HCT116 (cell line): ENCODE measurements at regions not wholly inside any gene's neighbourhood (a gene's known extent, or its start where the extent isn't known, plus 50 kb on each side); places are given as distances from the start of the nearest gene placed in this dataset.

Experiments
- ATAC-seq: fragments of 200-7000 bp; cut with Tn5 transposase; 2 replicates; pipeline ENCODE4 v1.9.1; 2020; ENCODE audit warnings: mild to moderate bottlenecking, moderate library complexity
- BruUV-seq: library from RNA; stranded (reverse); fragments of 400-500 nt; replicated peaks from 2 replicates; lab custom pipeline; 2021; lab: Mats Ljungman, UMichigan
- CTCF ChIA-PET: fragments of 300-600 bp; sonication (Branson Sonifier 250); formaldehyde crosslinking; loops from one replicate; lab custom pipeline; 2021; ENCODE audit warnings: antibody characterized with exemption; lab: Charles Lee
- POLR2A ChIA-PET: fragments of 300-600, 350-600 bp; sonication (Branson Sonifier 250); formaldehyde crosslinking; loops from one replicate; lab custom pipeline; 2021; ENCODE audit warnings: antibody characterized with exemption; lab: Charles Lee
- RAD21 ChIA-PET, 2 experiments: fragments of 300-600 bp; sonication (Branson Sonifier 250); formaldehyde crosslinking; loops; one replicate each; lab custom pipeline; 2023; ENCODE audit warnings: low total read pairs in 2 of 2; ENCODE audit not compliant: uncharacterized antibody in 2 of 2, unreplicated experiment in 2 of 2, low non-redundant PET in 1 of 2; lab: Charles Lee
- DNase-seq: peaks from one replicate; pipeline ENCODE4 v3.0.0-alpha.2; 2010; ENCODE audit warnings: low read depth, low spot score
- H2AFZ ChIP-seq: fragments of 200-600 bp; shearing (Covaris generic), sonication (generic); 2 replicates; pipeline ENCODE4 v1.6.1; 2017; ENCODE audit warnings: low read depth, mixed run types, mixed read lengths, antibody characterized with exemption, low read length; ENCODE audit not compliant: poor library complexity, severe bottlenecking
- H3K27ac ChIP-seq: 2 replicates; pipeline ENCODE4 v1.5.1; 2012; ENCODE audit warnings: low read depth, low read length
- H3K27me3 ChIP-seq: fragments of 200-600 bp; sonication (generic); 2 replicates; pipeline ENCODE4 v1.6.1; 2016; ENCODE audit warnings: mixed run types, low read length, mixed read lengths; ENCODE audit not compliant: insufficient read depth
- H3K36me3 ChIP-seq, 2 experiments: fragments of 200-500 bp in 1 of 2; fragments of 200-600 bp in 1 of 2; sonication (Bioruptor generic) in 1 of 2; sonication (generic) in 1 of 2; 2 replicates each; pipeline versions ENCODE4 v1.5.1 to v1.6.1; 2014 to 2016; ENCODE audit warnings: low read length in 2 of 2, inconsistent platforms in 1 of 2, mixed read lengths in 1 of 2, mixed run types in 1 of 2; ENCODE audit not compliant: insufficient read depth in 2 of 2, control insufficient read depth in 1 of 2
- H3K4me1 ChIP-seq, 2 experiments: fragments of 200-600 bp in 1 of 2; sonication (generic) in 1 of 2; 2 replicates each; pipeline versions ENCODE4 v1.5.1 to v1.6.1; 2012 to 2017; ENCODE audit warnings: low read length in 2 of 2, inconsistent platforms in 1 of 2, mild to moderate bottlenecking in 1 of 2, mixed read lengths in 1 of 2, mixed run types in 1 of 2, moderate library complexity in 1 of 2; ENCODE audit not compliant: insufficient read depth in 2 of 2, control insufficient read depth in 1 of 2
- H3K4me2 ChIP-seq: fragments of 200-600 bp; sonication (generic); 2 replicates; pipeline ENCODE4 v1.6.1; 2017; ENCODE audit warnings: mixed run types, low read length, mixed read lengths
- H3K4me3 ChIP-seq, 2 experiments: fragments of 200-600 bp in 1 of 2; sonication (generic) in 1 of 2; replicated peaks in 1 of 2; 2 replicates each; pipeline ENCODE4 v1.5.1; 2011 to 2016; ENCODE audit warnings: low read length in 2 of 2, control low read depth in 1 of 2, low read depth in 1 of 2, mild to moderate bottlenecking in 1 of 2, mixed read lengths in 1 of 2, mixed run types in 1 of 2
- H3K79me2 ChIP-seq: fragments of 200-600 bp; sonication (generic); 2 replicates; pipeline ENCODE4 v1.6.1; 2017; ENCODE audit warnings: mild to moderate bottlenecking, mixed run types, low read length, moderate library complexity, mixed read lengths; ENCODE audit not compliant: insufficient read depth
- H3K9ac ChIP-seq: fragments of 200-600 bp; sonication (generic); 2 replicates; pipeline ENCODE4 v1.6.1; 2016; ENCODE audit warnings: low read length, mixed read lengths
- H3K9me2 ChIP-seq: fragments of 200-600 bp; sonication (generic), shearing (Covaris generic); 2 replicates; pipeline ENCODE4 v1.6.1; 2017; ENCODE audit warnings: mixed run types, mild to moderate bottlenecking, moderate library complexity; ENCODE audit not compliant: insufficient read depth
- H3K9me3 ChIP-seq, 2 experiments: fragments of 200-500 bp in 1 of 2; fragments of 200-600 bp in 1 of 2; sonication (Bioruptor generic) in 1 of 2; sonication (generic) in 1 of 2; 2 replicates each; pipeline ENCODE4 v1.6.1; 2014 to 2017; ENCODE audit warnings: low read length in 2 of 2, mixed read lengths in 2 of 2, inconsistent platforms in 1 of 2, low read depth in 1 of 2, mild to moderate bottlenecking in 1 of 2, mixed run types in 1 of 2, moderate library complexity in 1 of 2; ENCODE audit not compliant: control insufficient read depth in 1 of 2, insufficient read depth in 1 of 2
- H4K20me1 ChIP-seq: fragments of 200-600 bp; sonication (generic), shearing (Covaris generic); 2 replicates; pipeline ENCODE4 v1.6.1; 2017; ENCODE audit warnings: mixed run types, mild to moderate bottlenecking, moderate library complexity; ENCODE audit not compliant: insufficient read depth
- CTCF ChIP-seq, 3 experiments: fragments of 200-600 bp in 1 of 3; sonication (generic) in 1 of 3; IDR thresholded peaks in 2 of 3; conservative IDR thresholded peaks in 1 of 3; 2 replicates each; pipeline ENCODE4 v1.5.1; 2012 to 2017; ENCODE audit warnings: low read depth in 2 of 3, low read length in 2 of 3, antibody characterized with exemption in 1 of 3, borderline replicate concordance in 1 of 3, control low read depth in 1 of 3, mild to moderate bottlenecking in 1 of 3, mixed read lengths in 1 of 3, mixed run types in 1 of 3, moderate library complexity in 1 of 3; ENCODE audit not compliant: insufficient read depth in 1 of 3
- ELF1 ChIP-seq: IDR thresholded peaks from 2 replicates; pipeline ENCODE4 v1.6.1; 2012; ENCODE audit warnings: low read depth, borderline replicate concordance
- EZH2 ChIP-seq: fragments of 200-600 bp; sonication (generic); IDR thresholded peaks from 2 replicates; pipeline ENCODE4 v1.6.1; 2017; ENCODE audit warnings: antibody characterized with exemption, mixed run types
- EZH2phosphoT487 ChIP-seq: fragments of 200-600 bp; IDR thresholded peaks from 2 replicates; pipeline ENCODE4 v1.6.1; 2018; ENCODE audit warnings: antibody characterized with exemption, borderline replicate concordance
- FOSL1 ChIP-seq: IDR thresholded peaks from 2 replicates; pipeline ENCODE4 v1.6.1; 2012; ENCODE audit warnings: low read depth
- JUND ChIP-seq: IDR thresholded peaks from 2 replicates; pipeline ENCODE4 v1.6.1; 2012
- RAD21 ChIP-seq: IDR thresholded peaks from 2 replicates; pipeline ENCODE4 v1.6.1; 2012; ENCODE audit warnings: low read depth, mild to moderate bottlenecking
- SIN3A ChIP-seq: IDR thresholded peaks from 2 replicates; pipeline ENCODE4 v1.6.1; 2012; ENCODE audit warnings: low read depth
- SP1 ChIP-seq: IDR thresholded peaks from 2 replicates; pipeline ENCODE4 v1.6.1; 2012; ENCODE audit warnings: low read depth
- TCF7L2 ChIP-seq: IDR thresholded peaks from 2 replicates; pipeline ENCODE4 v1.7.0; 2011; ENCODE audit warnings: borderline replicate concordance, inconsistent platforms; ENCODE audit not compliant: insufficient read depth, insufficient read length; ENCODE audit errors: extremely low read depth
- ZFX ChIP-seq: fragments of 450-650 bp; IDR thresholded peaks from 2 replicates; pipeline ENCODE4 v1.6.1; 2017
- intact Hi-C: fragments of 100-400 bp; cut with micrococcal nuclease; formaldehyde crosslinking; loops from 2 replicates; pipeline ENCODE4 v1.10.0; 2022
- TF ChIP-seq, protein P1 (sequence below): IDR thresholded peaks from 2 replicates; pipeline ENCODE4 v1.6.1; 2012

- H3K27me3 ChIP-seq, result no peaks in the 10 kb centered on the region
- no peaks in the 10 kb centered on the region for H3K9me2 ChIP-seq
- H3K36me3 ChIP-seq, result no peaks in the 10 kb centered on the region
- H2AFZ ChIP-seq, result no peak overlapping the region
- no peaks in the 10 kb centered on the region for H4K20me1 ChIP-seq
- BruUV-seq, result no TSS peak
- POLR2A ChIA-PET, result no interaction called here
- H3K4me3 ChIP-seq, result no peak overlapping the region
- RAD21 ChIA-PET, result no interaction called here
- TF ChIP-seq SIN3A (no peak), JUND (no peak), EZH2phosphoT487 (no peak), EZH2 (no peak), FOSL1 (no peak), ZFX (no peak), CTCF (IDR thresholded peaks at IDR 0.05 in 2 of 3, conservative IDR thresholded peaks at IDR 0.05 in 1 of 3; ENCODE audit: borderline replicate concordance in 1 of 3, insufficient read depth in 1 of 3, low read depth in 2 of 3, low read length in 2 of 3) (no peak), TCF7L2 (no peak), SP1 (no peak), RAD21 (no peak), ELF1 (no peak)
- TF ChIP-seq, protein P1, sequence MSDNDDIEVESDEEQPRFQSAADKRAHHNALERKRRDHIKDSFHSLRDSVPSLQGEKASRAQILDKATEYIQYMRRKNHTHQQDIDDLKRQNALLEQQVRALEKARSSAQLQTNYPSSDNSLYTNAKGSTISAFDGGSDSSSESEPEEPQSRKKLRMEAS, result no peak
- TF ChIP-seq, all 23 proteins: peak for 0
- Histone ChIP-seq H3K79me2 (no peaks in the 10 kb centered on the region), H3K9ac (no peak overlapping the region), H3K4me1 (no peaks in the 10 kb centered on the region), H3K4me2 (no peak overlapping the region), H3K27ac (no peak overlapping the region), H3K9me3 (no peaks in the 10 kb centered on the region)
- CTCF ChIA-PET, result no interaction called here
- ATAC-seq (no peak), DNase-seq (no peak)
- intact Hi-C loops, result no loop called here
Observed at GRCh38 chr20:19840111-19840710, 82.2 kb downstream of the RIN2 start.
